Large intestine (tissue), 3 donors: ENCODE measurements at regions not wholly inside any gene's neighbourhood (a gene's known extent, or its start where the extent isn't known, plus 50 kb on each side); places are given as distances from the start of the nearest gene placed in this dataset.

Experiments used
- DNase-seq, 2 donors: peaks; one replicate each; pipeline versions ENCODE4 v3.0.0 to v3.0.0-alpha.2; 2013
- H3K27ac ChIP-seq: one replicate; pipeline ENCODE4 v1.5.1; 2013; ENCODE audit warnings: low read length
- H3K27me3 ChIP-seq: 2 replicates; pipeline ENCODE4 v1.6.1; 2013; ENCODE audit warnings: low read length; ENCODE audit not compliant: control insufficient read depth, insufficient read depth
- H3K36me3 ChIP-seq: 2 replicates; pipeline ENCODE4 v1.6.1; 2013; ENCODE audit warnings: low read length; ENCODE audit not compliant: control insufficient read depth, insufficient read depth
- H3K4me1 ChIP-seq: one replicate; pipeline ENCODE4 v1.6.1; 2013; ENCODE audit warnings: low read length; ENCODE audit not compliant: control insufficient read depth, insufficient read depth
- H3K4me3 ChIP-seq: one replicate; pipeline ENCODE4 v1.5.1; 2013; ENCODE audit warnings: low read length
- H3K9me3 ChIP-seq: one replicate; pipeline ENCODE4 v1.6.1; 2013; ENCODE audit warnings: mild to moderate bottlenecking, low read depth, low read length, moderate library complexity; ENCODE audit not compliant: control insufficient read depth
- WGBS: methylation state at CpG from one replicate; pipeline ENCODE4 v1.1.5; 2013; ENCODE audit warnings: low lambda C conversion rate; ENCODE audit not compliant: insufficient coverage; 5-methylcytosine and 5-hydroxymethylcytosine counted together

DNA sequence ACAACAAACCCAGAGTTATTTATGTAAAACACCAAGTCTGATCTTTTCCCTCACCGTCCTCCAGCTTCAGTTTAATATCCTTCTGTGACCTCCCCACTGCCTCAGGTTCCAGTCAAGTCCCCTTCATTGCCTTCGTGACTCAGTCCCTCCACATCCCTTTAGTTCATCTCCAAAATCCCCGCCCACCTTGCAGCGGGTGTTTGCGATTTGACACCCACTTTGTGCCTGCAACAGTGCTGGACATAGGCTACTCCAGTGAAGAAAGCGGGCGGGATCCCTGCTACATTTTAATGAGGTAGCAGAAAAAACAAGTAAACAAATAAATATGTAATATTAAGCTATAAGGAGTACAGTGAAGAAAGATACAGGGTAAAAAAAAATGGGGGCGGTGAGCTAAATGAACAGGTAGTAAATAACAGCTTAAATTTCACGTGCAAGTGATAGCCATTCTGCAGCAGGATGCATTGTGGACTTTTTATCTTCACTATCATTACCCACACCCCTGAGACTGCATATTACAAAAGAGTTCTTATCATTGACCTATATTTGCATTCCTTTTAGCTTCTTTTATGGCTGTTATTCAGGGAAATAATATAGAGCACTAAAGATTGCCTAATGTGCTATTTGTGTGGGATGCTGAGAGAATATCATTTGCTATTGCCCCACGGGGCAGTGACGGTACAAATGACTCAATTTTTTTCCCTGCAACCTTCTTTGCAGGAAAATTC is 222.8 kb upstream of the NUDT4 start:
- H3K9me3 ChIP-seq, result peaks cover 8% of the 10 kb centered on the region
- H3K27me3 ChIP-seq, result no peaks in the 10 kb centered on the region
- H3K4me1 ChIP-seq, result peaks cover 40% of the 10 kb centered on the region
- H3K27ac ChIP-seq, result peak overlapping the region; percentile 63
- DNase-seq, result peak; percentile 77 to 88
- WGBS, result 40% methylated on average over 1 of the region's 11 CpGs
- no peak overlapping the region for H3K4me3 ChIP-seq
- H3K36me3 ChIP-seq, result no peaks in the 10 kb centered on the region

GRCh38 chr12:93156086-93156716 is 221.5 kb upstream of the NUDT4 start:
- H3K36me3 ChIP-seq, result no peaks in the 10 kb centered on the region
- peak in 1 of 2 donors; percentile 38 for DNase-seq
- no peak overlapping the region for H3K4me3 ChIP-seq
- peaks cover 31% of the 10 kb centered on the region for H3K4me1 ChIP-seq
- WGBS, result no CpG with 5 or more reads among the region's 7 CpGs
- peak overlapping the region; percentile 37 for H3K27ac ChIP-seq
- H3K27me3 ChIP-seq, result no peaks in the 10 kb centered on the region
- peaks cover 8% of the 10 kb centered on the region for H3K9me3 ChIP-seq

DNA sequence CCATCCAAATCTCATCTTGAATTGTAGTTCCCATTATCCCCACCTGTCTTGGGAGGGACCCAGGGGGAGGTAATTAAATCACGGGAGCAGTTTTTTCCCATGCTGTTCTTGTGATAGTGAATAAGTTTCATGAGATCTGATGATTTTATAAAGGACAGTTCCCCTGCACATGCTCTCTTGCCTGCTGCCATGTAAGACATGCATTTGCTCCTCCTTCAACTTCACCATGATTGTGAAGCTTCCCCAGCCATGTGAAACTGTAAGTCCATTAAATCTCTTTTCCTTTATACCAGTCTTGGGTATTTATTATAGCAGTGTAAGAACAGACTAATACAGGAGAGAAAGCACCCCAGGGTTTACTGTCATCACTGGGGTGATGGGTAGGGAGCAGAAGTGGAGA is 220.4 kb upstream of the NUDT4 start:
- no peaks in the 10 kb centered on the region for H3K36me3 ChIP-seq
- H3K27me3 ChIP-seq, result no peaks in the 10 kb centered on the region
- no peak overlapping the region for H3K4me3 ChIP-seq
- H3K4me1 ChIP-seq, result peaks cover 25% of the 10 kb centered on the region
- no CpG with 5 or more reads among the region's 1 CpG for WGBS
- peaks cover 8% of the 10 kb centered on the region for H3K9me3 ChIP-seq
- no peak for DNase-seq
- H3K27ac ChIP-seq, result no peak overlapping the region

GRCh38 chr12:93158065-93158843 is 219.5 kb upstream of the NUDT4 start:
- DNase-seq, result no peak
- Histone ChIP-seq H3K27me3 (no peaks in the 10 kb centered on the region), H3K27ac (no peak overlapping the region), H3K4me1 (peaks cover 26% of the 10 kb centered on the region), H3K36me3 (no peaks in the 10 kb centered on the region), H3K4me3 (no peak overlapping the region), H3K9me3 (peaks cover 8% of the 10 kb centered on the region)
- WGBS, result 100% methylated on average over 1 of the region's 4 CpGs

GRCh38 chr12:93163260-93164036 is 214.3 kb upstream of the NUDT4 start:
- peaks cover 2% of the 10 kb centered on the region for H3K9me3 ChIP-seq
- no peaks in the 10 kb centered on the region for H3K36me3 ChIP-seq
- H3K27ac ChIP-seq, result peak overlapping the region; percentile 27
- H3K4me3 ChIP-seq, result no peak overlapping the region
- no peak for DNase-seq
- no peaks in the 10 kb centered on the region for H3K27me3 ChIP-seq
- peaks cover 13% of the 10 kb centered on the region for H3K4me1 ChIP-seq
- WGBS, result 75% methylated on average over 1 of the region's 4 CpGs

DNA sequence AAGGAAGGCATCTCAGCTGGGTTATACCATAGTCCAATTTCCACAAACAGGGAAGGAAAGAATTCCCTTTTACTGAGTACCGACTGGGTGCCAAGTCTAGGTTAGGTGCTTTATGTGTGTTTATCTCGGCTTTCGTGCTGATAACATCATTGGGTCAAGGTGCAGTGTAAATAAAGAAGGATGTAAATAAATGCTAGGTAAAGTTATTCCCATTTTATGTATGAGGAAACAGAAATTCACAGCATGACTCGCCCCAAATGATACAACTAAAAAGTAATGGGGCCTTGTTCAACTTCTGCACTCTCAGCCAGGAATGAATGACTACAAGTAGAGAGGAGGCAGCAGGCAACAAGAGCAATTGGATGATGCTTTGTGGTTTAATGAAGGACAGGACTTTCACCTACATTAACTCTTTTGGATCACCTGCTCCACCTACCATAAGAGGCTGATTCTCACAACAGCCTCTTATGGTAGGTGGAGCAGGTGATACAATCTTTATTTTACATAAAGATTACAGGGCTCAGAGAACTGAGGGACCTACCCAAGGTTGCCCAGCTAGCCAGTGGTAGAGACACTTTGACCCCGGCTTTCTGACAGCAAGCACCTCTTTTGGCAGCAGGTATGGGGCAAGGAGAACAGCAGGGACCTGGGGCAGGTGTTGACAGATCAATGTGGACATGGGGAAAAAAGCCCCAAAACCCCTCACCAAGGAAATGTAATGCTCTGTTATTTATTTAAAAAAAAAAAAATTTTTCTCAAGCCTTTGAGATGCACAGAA is 213.4 kb upstream of the NUDT4 start:
- WGBS, result no CpG with 5 or more reads among the region's 5 CpGs
- Histone ChIP-seq H3K9me3 (no peaks in the 10 kb centered on the region), H3K27me3 (no peaks in the 10 kb centered on the region), H3K36me3 (no peaks in the 10 kb centered on the region), H3K4me3 (no peak overlapping the region), H3K4me1 (peaks cover 13% of the 10 kb centered on the region), H3K27ac (peak overlapping the region; percentile 27)
- peak in 1 of 2 donors; percentile 53 for DNase-seq

DNA sequence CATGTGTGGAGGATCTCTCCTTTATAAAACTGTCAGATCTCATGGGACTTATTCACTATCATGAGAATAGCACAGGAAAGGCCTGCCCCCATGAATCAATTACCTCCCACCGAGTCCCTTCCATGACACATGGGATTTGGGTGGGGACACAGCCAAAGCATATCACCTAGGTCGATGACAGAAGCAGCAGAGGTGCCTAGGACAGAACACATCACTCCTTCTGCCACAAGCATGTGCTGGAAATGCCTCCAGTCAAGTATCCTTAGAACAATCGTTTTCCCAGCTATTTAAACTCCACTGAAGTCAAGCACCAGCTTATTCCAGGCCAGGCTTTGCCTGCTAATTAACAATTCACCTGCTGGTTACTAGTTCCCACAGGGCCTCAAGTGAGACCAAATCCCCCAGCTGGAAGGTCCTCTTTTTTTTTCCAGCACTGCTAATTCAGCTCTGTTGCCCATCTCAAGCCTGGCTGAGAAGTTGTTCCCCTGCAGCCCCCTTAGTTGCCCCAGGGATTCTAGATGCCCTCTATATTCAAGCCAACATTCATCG is 212.3 kb upstream of the NUDT4 start:
- no peaks in the 10 kb centered on the region for H3K27me3 ChIP-seq
- H3K9me3 ChIP-seq, result no peaks in the 10 kb centered on the region
- H3K27ac ChIP-seq, result no peak overlapping the region
- DNase-seq, result no peak
- H3K4me3 ChIP-seq, result no peak overlapping the region
- WGBS, result no CpG with 5 or more reads among the region's 4 CpGs
- peaks cover 13% of the 10 kb centered on the region for H3K4me1 ChIP-seq
- no peaks in the 10 kb centered on the region for H3K36me3 ChIP-seq

DNA sequence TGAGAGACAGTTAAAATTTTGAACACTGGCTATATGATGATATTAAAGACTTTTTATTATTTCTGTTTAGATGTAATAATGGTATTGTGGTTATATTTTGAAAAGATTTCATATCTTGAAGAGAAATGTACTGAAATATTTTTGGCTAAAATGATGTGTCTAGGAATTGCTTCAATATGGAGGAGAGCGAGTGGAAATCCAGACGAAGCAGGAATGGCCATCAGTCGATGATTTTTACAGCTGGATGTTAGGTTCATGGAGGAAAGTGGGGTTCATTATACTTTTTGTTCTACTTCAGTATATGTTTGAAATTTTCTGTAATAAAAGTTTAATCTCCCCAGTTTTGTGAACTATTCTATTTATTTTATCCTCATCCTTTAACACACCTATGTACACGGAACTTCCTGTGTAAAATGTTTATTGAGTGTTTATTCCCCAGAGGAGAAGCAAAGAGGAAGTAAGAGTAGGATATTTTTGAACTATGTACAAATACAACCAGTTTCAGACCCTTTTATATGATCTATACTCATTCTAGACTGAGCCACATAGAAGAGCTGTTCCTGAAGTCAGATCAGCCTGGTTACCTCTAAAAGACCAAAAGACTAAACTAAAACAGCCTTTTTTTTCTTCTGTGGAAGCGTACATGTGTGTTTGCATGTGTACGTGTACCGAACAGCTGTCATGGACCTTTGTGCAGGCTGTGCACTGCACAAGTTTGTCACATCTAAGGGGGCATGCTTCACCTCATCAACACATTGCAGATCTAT is 211.0 kb upstream of the NUDT4 start:
- Histone ChIP-seq H3K4me1 (peaks cover 13% of the 10 kb centered on the region), H3K36me3 (no peaks in the 10 kb centered on the region), H3K27me3 (no peaks in the 10 kb centered on the region), H3K4me3 (no peak overlapping the region), H3K9me3 (no peaks in the 10 kb centered on the region), H3K27ac (no peak overlapping the region)
- 71% methylated on average over 1 of the region's 7 CpGs for WGBS
- DNase-seq, result no peak

DNA sequence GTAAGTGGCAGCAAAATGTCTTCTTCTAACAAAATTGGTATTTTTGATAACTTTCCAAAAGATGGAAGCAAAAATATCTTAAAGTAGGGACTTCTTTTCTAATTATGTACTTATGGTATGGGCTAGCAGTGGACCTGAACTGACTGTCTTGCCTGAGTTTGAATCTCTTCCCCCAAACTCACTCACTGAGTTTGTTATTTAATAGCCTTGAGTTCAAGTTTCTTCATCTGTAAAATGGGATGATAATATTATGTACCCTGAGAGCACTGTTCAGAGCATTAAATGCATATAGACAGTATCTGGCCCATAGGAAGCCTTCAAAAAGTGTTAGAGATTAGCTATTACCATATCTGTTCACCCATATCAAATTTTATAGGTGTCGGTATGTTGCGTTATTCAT is 210.4 kb upstream of the NUDT4 start:
- Histone ChIP-seq H3K27ac (no peak overlapping the region), H3K27me3 (no peaks in the 10 kb centered on the region), H3K4me3 (no peak overlapping the region), H3K4me1 (peaks cover 13% of the 10 kb centered on the region), H3K36me3 (no peaks in the 10 kb centered on the region), H3K9me3 (no peaks in the 10 kb centered on the region)
- 40% methylated on average over 2 of the region's 2 CpGs for WGBS
- DNase-seq, result no peak
